ENCODE measurements at regions not wholly inside any gene's neighbourhood (a gene's known extent, or its start where the extent isn't known, plus 50 kb on each side); places are given as distances from the start of the nearest gene placed in this dataset.

- no peak for DNase-seq (ENCODE audit: low read depth in 3 of 3)
Measured at GRCh38 chr19:31981545-31981944, 363.9 kb upstream of the ZNF507 start.

GRCh38 chr19:31983647-31984046 lies 361.8 kb upstream of the ZNF507 start:
- DNase-seq (ENCODE audit: low read depth in 3 of 3): no peak

GRCh38 chr19:31985001-31985605 lies 360.3 kb upstream of the ZNF507 start:
- DNase-seq (ENCODE audit: low read depth in 3 of 3): no peak

- DNase-seq (ENCODE audit: low read depth in 3 of 3): no peak
Measured at GRCh38 chr19:31986951-31987350, 358.5 kb upstream of the ZNF507 start.

GRCh38 chr19:31988256-31988655 lies 357.2 kb upstream of the ZNF507 start:
- no peak for DNase-seq (ENCODE audit: low read depth in 3 of 3)

GRCh38 chr19:31991984-31992655 lies 353.3 kb upstream of the ZNF507 start:
- no peak for DNase-seq (ENCODE audit: low read depth in 3 of 3)

GRCh38 chr19:31992750-31993149 lies 352.7 kb upstream of the ZNF507 start:
- no peak for DNase-seq (ENCODE audit: low read depth in 3 of 3)

GRCh38 chr19:31995546-31995945 lies 349.9 kb upstream of the ZNF507 start:
- DNase-seq (ENCODE audit: low read depth in 3 of 3): no peak

GRCh38 chr19:32010071-32010470 lies 335.3 kb upstream of the ZNF507 start:
- no peak for DNase-seq (ENCODE audit: low read depth in 3 of 3)

- no peak for DNase-seq (ENCODE audit: low read depth in 3 of 3)
Measured at GRCh38 chr19:32012206-32012605, 333.2 kb upstream of the ZNF507 start.

- DNase-seq (ENCODE audit: low read depth in 3 of 3): no peak
Measured at GRCh38 chr19:32012886-32013631, 332.4 kb upstream of the ZNF507 start.

- no peak for DNase-seq (ENCODE audit: low read depth in 3 of 3)
Measured at GRCh38 chr19:32017176-32017953, 328.0 kb upstream of the ZNF507 start.

GRCh38 chr19:32018014-32018413 lies 327.4 kb upstream of the ZNF507 start:
- DNase-seq (ENCODE audit: low read depth in 3 of 3): no peak

GRCh38 chr19:32020538-32020937 lies 324.9 kb upstream of the ZNF507 start:
- no peak for DNase-seq (ENCODE audit: low read depth in 3 of 3)

- DNase-seq (ENCODE audit: low read depth in 3 of 3): no peak
Measured at GRCh38 chr19:32022044-32022640, 323.3 kb upstream of the ZNF507 start.

- no peak for DNase-seq (ENCODE audit: low read depth in 3 of 3)
Measured at GRCh38 chr19:32022731-32023563, 322.5 kb upstream of the ZNF507 start.

GRCh38 chr19:32023564-32023832 lies 321.9 kb upstream of the ZNF507 start:
- no peak for DNase-seq (ENCODE audit: low read depth in 3 of 3)

- no peak for DNase-seq (ENCODE audit: low read depth in 3 of 3)
Measured at GRCh38 chr19:32029235-32029634, 316.2 kb upstream of the ZNF507 start.

- no peak for DNase-seq (ENCODE audit: low read depth in 3 of 3)
Measured at GRCh38 chr19:32032561-32032960, 312.8 kb upstream of the ZNF507 start.

- no peak for DNase-seq (ENCODE audit: low read depth in 3 of 3)
Measured at GRCh38 chr19:32035626-32036025, 309.8 kb upstream of the ZNF507 start.
